Left hindlimb (tissue), 1 donor: ENCODE measurements at regions not wholly inside any gene's neighbourhood (a gene's known extent, or its start where the extent isn't known, plus 50 kb on each side); places are given as distances from the start of the nearest gene placed in this dataset.
"Not testable (repeated sequence)": the region's sequence is repeated elsewhere in the genome, so short reads cannot be mapped to it uniquely, and the experiment has no call there.

Experiments used
- DNase-seq: peaks from one replicate; pipeline ENCODE4 v3.0.0-alpha.2; 2018

DNA sequence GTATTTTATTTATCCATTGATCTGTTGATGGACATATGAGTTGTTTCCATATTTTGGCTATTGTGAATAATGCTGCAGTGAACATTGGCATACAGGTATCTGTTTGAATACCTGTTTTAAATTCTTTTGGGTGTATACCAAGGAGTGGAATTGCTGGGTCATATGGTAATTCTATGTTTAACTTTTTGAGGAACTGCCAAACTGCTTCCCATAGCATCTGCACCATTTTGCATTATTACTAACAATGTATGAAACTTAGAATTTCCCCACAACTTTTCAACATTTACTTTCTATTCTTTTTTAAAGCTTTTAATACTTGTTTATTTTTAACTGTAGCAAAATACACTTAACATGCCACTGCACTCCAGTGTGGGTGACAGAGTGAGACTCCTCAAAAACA is 57.0 kb upstream of the MSN start:
- no peak for DNase-seq

DNA sequence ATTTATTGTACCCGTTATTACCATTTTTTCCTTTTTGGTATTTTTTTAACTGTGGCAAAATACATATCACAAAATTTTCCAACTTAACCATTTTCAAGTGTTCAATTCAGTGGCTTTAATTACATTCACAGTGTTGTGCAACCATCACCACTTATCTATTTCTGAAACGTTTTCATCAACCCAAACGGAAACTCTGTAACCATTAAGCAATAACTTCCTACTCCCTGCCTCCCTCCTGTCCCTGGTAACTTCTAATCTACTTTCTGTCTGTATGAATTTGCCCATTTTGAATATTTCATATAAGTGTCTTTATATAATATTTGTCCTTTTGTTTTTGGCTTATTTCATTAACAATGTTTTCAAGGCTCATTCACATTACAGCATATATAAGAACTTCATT is 57.4 kb upstream of the MSN start:
- DNase-seq = no peak

DNA sequence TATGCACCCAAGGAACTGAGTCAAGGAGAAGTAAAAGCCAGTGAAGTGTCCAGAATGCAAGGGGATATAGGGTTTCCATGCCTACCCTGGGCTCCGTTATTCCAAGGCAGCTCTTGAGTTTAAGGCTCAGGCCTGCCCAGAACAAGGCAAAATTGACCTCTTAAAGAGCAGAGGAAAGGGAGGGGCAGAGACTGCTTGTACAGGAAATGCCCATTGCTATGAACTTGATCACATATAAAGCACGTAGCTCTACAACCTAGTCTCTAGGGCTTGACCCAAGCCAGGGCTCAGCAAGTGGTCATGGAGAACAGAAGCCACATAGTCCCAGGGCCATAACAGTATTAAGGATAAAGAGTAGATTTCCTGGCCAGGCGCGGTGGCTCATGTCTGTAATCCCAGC is 58.2 kb upstream of the MSN start:
- no peak for DNase-seq

DNA sequence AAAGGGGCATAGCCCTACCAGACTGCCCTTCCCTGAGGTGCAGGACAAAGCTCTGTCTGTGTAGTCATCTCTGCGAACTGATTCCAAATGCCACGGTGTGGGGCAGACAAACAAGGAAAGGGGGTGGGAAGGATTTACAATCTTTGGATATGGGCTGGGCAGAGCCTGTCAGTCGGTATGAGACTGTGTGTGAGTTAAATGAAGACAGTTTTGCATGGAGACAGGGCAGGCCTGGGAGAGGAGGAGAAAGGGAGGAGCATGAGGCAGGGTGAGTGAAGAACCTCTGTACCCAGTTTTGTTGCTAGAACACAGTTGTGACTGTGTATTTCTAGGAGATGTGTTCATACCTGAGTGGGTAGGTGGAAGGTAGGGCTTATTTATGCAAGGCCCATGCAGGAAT is 59.4 kb upstream of the MSN start:
- no peak for DNase-seq

DNA sequence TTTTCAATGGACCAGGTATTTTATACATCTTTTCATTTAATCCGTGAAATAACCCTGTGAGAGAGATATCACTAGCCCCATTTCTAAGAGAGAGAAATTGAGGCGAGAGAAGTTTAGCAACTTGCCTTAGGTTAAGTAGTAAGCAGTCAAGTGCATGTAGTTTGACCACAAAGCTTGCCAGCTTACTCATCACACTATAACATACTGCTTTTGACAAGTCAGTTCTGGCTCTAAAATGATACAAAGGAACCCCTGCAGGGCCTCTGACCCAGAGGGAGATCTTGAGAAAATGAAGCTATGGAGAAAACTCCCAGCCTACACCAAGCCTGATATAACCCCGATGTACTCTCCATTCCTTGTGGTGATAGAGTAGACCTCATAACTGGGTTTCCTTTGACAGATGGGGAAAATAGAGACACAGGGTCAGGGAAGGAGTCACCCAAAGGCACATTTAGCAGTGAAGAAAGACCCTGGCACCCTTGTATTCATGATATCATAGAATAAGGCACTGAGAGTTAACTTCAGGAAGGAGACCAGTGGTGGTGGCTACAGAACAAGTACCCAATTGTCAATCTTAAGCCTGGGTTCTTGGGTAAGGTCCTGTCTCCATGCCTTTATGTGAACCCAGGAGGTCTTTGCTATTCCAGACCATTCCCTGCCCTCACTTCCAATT is 60.2 kb upstream of the MSN start:
- DNase-seq = no peak

DNA sequence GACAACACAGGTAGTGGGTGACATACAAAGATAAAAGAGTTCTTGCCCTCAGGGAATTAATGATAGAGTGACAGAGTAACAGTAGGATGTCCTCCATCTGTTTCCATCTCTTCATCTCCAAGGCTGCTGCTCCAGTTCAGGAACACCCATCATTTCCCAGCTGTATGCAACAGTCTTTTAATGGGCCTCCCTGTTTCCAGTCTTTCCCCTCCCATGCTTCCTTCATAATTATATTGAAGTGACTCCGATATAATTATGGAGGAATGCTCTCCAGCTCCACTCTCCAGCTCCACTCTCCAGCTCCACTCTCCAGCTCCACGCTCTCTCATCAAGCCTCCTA is 65.3 kb upstream of the MSN start:
- DNase-seq = no peak

DNA sequence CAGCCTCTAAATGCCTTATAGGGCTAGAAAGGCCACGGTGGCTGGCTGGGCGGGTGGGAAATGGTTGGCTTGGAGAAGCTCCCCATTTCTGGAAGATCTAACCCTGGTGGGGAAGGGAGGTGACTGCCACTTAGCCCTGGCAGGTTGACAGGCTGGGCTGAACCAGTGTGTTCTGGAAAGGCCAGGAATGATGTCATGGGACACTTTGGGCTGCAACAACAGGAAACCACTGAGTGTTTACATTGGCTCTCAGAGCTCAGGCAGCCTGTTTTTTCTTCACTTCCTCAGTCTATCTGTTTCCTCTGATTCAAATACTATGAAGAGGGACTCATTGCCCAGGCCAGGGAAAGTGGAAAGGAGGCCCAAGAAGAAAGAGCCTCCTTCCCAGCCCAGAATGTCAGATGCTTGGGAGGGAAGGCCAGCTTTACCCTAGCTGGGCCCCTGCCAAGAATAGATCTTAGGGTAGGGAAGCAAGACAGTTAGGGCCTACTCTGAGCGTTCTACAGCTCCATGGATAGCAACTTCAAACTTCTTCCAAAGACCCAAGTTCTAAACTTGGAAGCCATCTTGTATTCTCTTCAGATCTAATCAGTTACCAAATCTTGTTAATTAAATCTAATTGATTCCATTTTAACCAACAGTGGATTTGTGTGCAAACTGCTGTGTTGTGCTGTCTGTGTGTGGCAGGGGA is 65.8 kb upstream of the MSN start:
- DNase-seq = peak; percentile 73

DNA sequence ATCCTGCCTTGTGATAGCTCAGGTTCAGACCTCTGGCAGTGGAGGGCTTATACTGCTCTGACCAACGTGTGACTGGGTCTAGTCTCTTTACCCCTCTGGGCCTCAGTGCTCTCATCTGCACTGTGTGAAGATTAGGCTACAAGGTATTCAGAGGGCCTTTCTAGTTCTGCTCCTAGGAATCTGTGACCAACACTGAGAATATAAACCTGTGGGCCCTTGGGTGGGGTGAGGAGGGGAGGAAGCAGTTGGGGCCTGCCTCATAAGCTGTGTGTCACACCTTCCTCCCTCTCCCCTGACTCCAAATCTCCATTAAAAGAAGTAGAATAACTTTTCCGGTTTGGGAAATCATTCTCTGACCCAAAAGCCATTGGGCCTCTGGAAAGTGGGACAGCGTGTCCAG is 66.3 kb upstream of the MSN start:
- DNase-seq = no peak

DNA sequence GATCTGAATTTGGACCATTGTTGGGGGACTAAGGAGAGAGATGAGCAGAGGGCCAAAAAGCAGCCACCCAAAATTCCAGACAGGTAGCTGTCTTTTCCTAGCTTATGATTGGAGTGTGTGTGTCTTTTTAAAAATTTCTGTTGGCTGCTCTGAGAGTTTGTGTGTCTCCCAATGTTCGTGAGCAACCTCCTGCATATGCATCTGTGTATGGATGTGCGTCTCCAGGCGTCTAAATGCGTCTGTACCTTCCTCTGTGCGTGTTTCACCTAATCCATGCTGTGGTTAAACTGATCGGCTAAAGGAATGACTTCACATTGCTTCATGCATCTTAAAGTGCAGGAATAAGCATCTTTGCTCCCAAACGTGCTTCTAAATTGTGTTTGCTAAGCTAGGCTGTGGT is 65.5 kb upstream of the LAS1L start:
- DNase-seq = no peak

DNA sequence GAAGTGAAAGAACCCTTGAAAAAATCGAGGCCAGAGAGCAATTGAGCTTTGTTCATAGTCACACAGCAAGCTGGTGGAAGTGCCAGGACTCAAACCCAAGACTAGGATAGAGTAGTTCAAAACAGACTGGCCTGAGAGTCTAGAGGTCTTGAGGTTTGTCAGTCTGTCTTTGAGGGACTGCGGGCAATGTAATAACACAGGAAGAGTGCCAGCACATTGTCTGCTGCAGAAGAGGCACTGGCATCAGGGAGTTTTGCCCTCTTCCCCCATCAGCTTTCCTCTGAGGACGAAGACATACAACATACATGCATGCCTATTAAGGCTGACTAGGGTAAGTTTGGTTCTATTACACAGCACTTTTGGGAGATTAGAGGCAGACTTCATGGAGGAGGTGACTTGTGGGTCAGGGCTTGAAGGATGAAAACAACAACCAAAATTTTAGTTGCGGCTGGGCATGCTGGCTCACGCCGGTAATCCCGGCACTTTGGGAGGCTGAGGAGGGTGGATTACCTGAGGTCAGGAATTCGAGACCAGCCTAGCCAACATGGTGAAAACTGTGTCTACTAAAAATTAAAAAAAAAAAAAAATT is 64.1 kb upstream of the LAS1L start:
- no peak for DNase-seq

DNA sequence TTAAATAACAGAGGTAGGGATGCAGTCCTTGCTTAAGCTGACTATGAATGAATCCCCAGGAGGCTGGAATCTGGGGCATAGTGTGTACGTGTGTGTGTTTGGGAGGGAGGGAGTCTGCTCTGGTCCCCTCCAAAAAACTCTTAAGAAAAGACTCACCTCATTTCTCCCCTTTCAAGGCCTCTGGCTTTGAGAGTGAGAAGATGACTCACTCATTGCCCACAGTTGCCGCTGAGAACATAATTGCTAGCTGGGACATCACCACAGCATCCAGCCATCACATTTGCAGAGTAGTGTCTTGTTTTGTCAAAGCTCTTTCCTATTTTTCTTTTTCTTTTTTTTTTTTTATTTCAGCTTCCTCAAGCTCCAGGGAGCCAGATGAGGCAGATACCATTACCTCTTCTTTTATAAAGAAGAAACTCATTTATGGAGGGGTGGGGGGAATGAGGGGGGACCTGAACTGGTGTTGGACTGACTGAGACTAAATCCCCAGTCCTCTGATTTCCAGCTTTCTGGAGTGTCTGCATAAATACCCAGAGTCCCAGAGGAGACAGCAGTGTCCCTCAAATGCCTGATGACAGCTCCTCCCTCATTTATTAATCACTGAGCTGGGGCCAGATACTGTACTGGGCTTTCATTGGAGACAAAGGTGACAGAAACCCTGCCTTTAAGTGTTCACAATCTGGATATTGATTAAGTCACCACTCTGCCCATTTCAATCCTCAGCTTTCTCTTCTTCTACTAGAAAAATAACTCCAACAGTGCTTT is 61.9 kb upstream of the LAS1L start:
- DNase-seq = peak; percentile 51

DNA sequence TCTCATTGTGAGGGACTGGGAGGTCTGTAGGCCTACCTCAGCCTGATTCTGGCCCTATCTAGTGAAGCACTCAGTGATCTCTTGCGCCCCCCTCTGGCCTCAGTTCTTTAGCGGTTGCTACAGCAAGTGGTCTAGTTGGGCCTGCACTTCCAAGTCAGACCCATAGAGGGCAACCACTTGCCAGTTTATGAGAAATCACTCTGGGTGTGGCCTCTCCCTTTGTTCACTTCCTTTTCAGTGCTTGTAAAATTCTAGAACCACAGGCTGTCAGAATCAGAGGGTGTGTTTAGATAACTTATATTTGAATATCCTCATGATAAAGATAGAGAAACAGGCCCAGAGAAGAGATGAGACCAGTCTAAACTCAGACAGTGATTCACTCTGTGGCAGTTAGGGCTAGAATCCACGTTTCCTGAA is 60.9 kb upstream of the LAS1L start:
- DNase-seq = peak; percentile 85

DNA sequence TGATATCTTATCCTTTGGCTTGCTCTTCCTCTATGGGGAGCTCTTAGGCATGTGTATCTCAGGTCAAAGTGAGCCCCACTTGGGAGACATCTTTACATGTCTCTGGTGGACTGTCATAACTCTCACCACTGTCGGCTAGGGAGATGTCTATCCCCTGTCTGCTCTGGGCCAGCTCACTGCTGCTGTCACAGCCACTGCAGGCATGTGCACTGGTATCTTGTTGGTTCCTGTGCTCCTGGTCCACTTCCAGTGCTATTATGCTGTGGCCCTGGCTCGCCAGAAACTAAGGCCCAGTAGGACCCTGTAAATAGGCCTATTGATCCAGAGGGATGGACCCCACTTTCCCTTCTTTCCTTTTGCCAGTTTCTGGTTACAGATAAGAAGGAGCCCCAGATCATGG is 56.6 kb upstream of the LAS1L start:
- no peak for DNase-seq

DNA sequence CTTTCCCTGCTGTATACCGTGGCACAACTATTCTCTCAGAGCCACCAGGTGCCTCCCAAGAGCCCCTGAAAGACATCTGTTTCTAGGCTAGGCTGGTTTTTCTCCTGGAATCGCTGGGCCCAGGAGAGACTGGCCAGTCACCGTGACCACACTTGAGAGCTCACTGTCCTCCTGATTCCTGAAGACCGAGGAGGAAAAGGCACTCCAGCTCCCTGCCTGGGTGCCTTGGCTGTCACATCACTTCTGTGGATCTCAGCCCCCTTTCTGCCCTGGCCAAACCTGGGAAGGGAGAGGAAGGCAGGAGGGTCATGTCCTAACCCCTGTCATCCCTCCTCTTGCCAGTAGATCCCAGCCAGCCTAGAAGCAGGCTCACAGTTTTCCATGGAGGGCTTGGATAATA is 54.7 kb upstream of the LAS1L start:
- no peak for DNase-seq

DNA sequence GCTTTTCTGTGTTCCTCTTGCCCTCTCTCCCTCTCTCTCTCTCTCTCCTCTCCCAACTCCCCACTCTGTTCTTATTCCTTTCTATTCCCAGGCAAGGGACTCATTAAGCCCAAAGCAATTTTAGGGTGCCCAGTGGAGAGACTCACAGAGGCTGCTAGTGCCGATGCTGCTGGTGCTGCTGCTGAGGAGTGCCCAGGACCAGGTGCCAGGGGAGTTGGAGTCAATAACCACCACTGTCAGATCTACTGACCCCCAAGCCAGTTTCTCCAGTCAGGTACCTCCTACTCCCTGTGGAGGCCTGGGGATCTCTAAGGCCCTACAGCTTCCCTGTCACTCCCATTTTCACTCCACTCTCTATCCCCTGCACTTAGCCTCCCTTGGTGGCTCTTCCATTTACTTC is 54.2 kb upstream of the LAS1L start:
- no peak for DNase-seq

DNA sequence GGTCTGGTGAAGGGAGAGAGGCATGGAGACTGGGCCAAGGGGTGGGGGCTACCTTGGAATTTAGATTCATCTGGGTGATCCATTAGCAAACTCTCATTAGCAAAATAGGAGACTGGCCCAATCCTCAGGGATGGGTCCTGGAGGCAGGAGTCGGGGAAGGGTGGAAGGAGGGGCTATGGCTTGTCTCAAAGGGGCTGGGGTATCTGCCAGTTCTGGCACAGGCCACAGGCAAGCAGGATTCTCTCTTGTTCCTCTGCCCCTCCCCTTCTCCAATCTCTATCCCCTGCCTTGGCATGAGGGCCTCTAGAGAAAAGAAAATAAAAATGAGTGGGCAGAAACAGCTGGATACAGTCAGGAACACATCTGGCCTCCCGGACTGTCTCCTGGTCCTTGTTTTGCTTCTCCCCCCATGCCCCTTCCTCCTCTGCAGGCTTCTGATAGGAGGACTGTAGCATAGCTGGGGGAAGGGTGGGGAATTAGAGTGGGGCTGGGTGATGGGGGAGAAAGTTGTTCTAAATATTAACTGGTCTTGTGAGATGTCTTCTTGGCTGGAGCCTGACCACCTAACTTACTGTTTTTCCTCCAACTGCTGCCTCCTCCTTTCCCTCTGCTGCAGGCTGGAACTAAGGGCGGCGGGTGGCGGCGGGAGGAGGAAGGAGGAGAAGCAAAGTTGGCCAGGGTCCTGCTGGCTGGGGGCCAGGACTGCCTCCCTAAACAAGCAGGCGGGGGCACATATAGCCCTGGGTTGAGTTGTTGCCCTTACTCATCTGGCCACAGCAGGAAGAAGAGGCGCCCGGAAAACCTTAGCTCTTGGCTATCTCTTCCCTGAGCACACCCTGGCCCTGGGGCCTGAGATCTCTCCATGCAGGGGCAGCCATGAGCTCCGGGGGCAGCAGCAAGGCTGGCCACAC is 53.3 kb upstream of the LAS1L start:
- peak; percentile 84 for DNase-seq

DNA sequence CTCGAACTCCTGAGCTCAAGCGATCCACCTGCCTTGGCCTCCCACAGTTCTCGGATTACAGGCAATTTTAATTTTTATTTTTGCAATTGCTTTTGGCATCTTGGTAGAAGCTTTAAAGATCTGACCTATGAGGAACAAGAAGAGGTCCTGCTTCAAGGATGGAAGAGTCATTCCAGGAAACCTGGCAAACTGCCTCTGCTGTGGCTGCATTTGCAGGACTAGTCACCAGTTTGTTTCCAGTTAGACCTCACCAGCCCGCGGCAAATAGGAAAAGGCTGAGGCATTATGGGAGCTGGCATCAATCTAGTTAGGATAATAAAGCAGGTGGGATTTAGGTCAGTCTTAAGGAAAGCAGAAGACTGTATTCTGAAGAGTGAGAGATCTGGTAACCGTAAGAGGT is 51.9 kb upstream of the LAS1L start:
- DNase-seq = no peak

DNA sequence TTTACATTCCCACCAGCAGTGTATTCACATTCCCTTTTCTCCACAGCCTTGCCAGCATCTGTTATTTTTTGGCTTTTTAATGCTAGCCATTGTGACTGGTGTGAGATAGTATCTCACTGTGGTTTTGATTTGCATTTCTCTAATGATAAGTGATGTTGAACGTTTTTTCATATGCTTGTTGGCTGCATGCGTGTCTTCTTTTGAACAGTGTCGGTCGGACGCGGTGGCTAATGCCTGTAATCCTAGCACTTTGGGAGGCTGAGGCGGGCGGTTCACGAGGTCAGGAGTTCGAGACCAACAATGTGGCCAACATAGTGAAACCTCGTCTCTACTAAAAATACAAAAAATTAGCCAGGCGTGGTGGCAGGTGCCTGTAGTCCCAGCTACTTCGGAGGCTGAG is 50.6 kb upstream of the LAS1L start:
- not testable (repeated sequence) for DNase-seq
